K562 (cell line): ENCODE measurements at regions not wholly inside any gene's neighbourhood (a gene's known extent, or its start where the extent isn't known, plus 50 kb on each side); places are given as distances from the start of the nearest gene placed in this dataset.
"Not testable (repeated sequence)": the region's sequence is repeated elsewhere in the genome, so short reads cannot be mapped to it uniquely, and the experiment has no call there.

Experiments used
- ATAC-seq: fragments of 200-7000 bp; cut with Tn5 transposase; 3 replicates; pipeline ENCODE4 v1.9.1; 2020; ENCODE audit warnings: moderate library complexity
- BruUV-seq: library from RNA; stranded (reverse); fragments of 400-500 nt; replicated peaks from 2 replicates; lab custom pipeline; 2021; lab: Mats Ljungman, UMichigan
- CTCF ChIA-PET: fragments of 300-600 bp; formaldehyde crosslinking; extraction: SDS; loops from one replicate; lab custom pipeline; 2021; ENCODE audit warnings: low intra/inter-chr PET ratio; lab: Yijun Ruan, JAX
- POLR2A ChIA-PET: fragments of 300-600, 350-650 bp; sonication (Branson Sonifier 250); formaldehyde crosslinking; extraction: SDS; loops from one replicate; lab custom pipeline; 2021; ENCODE audit warnings: antibody characterized with exemption, inconsistent platforms; lab: Yijun Ruan, JAX
- DNase-seq, 4 experiments: peaks; one replicate each; pipeline versions ENCODE4 v3.0.0 to v3.0.0-alpha.2; 2011 to 2018; ENCODE audit warnings: low spot score in 3 of 4, mixed read lengths in 3 of 4; ENCODE audit errors: extremely low read depth in 1 of 4
- FAIRE-seq: peaks from 2 replicates; lab custom pipeline; 2011; peaks lifted over from hg19 to GRCh38; lab: Jason Lieb, UNC
- H2AFZ ChIP-seq: 2 replicates; pipeline ENCODE4 v1.6.0; 2011; ENCODE audit warnings: low read depth, low read length, control low read depth, inconsistent platforms
- H3K27ac ChIP-seq: fragments of 200-600 bp; 3 replicates; pipeline ENCODE4 v1.8.0; 2011; ENCODE audit warnings: low read depth, mild to moderate bottlenecking, control low read depth, inconsistent platforms, low read length, moderate library complexity, mixed read lengths; ENCODE audit errors: extremely low read depth
- H3K27me3 ChIP-seq, 2 experiments: fragments of 300-600 bp in 1 of 2; 2 replicates in 1 of 2; 3 replicates in 1 of 2; pipeline versions ENCODE4 v1.6.0 to v1.8.0; 2011; ENCODE audit warnings: inconsistent platforms in 2 of 2, low read length in 2 of 2, mild to moderate bottlenecking in 1 of 2, mixed read lengths in 1 of 2, moderate library complexity in 1 of 2; ENCODE audit not compliant: control insufficient read depth in 2 of 2, insufficient read depth in 2 of 2
- H3K36me3 ChIP-seq: fragments of 300-600 bp; 3 replicates; pipeline ENCODE4 v1.8.0; 2011; ENCODE audit warnings: mild to moderate bottlenecking, low read length, inconsistent platforms; ENCODE audit not compliant: control insufficient read depth, insufficient read depth
- H3K4me1 ChIP-seq, 2 experiments: fragments of 200-600 bp in 1 of 2; replicated peaks in 1 of 2; 2 replicates in 1 of 2; 3 replicates in 1 of 2; pipeline versions ENCODE4 v1.5.1 to v1.8.0; 2011; ENCODE audit warnings: inconsistent platforms in 2 of 2, low read length in 2 of 2, mild to moderate bottlenecking in 1 of 2, mixed read lengths in 1 of 2, moderate library complexity in 1 of 2; ENCODE audit not compliant: control insufficient read depth in 2 of 2, insufficient read depth in 2 of 2
- H3K4me2 ChIP-seq: 2 replicates; pipeline ENCODE4 v1.6.1; 2011; ENCODE audit warnings: low read length, control low read depth, inconsistent platforms, mixed read lengths; ENCODE audit not compliant: insufficient read depth
- H3K4me3 ChIP-seq: fragments of 200-600 bp; sonication (generic), shearing (Covaris generic); 2 replicates; pipeline ENCODE4 v1.5.1; 2016; ENCODE audit warnings: control low read depth, inconsistent platforms
- H3K79me2 ChIP-seq: fragments of 200-600 bp; 3 replicates; pipeline ENCODE4 v1.8.0; 2011; ENCODE audit warnings: low read length, inconsistent platforms; ENCODE audit not compliant: control insufficient read depth, insufficient read depth
- H3K9ac ChIP-seq, 2 experiments: 2 replicates each; pipeline versions ENCODE4 v1.6.0 to v1.6.1; 2011; ENCODE audit warnings: low read depth in 2 of 2, low read length in 2 of 2, control low read depth in 1 of 2, inconsistent platforms in 1 of 2, mild to moderate bottlenecking in 1 of 2, mixed read lengths in 1 of 2; ENCODE audit not compliant: insufficient read depth in 1 of 2
- H3K9me1 ChIP-seq: one replicate; pipeline ENCODE4 v1.6.0; 2011; ENCODE audit warnings: inconsistent platforms, mild to moderate bottlenecking, low read length, moderate library complexity; ENCODE audit not compliant: control insufficient read depth, insufficient read depth
- H3K9me3 ChIP-seq: replicated peaks from 2 replicates; pipeline ENCODE4 v1.5.1; 2011; ENCODE audit warnings: low read depth, low read length, inconsistent platforms; ENCODE audit not compliant: control insufficient read depth, insufficient read depth
- H4K20me1 ChIP-seq: replicated peaks from 2 replicates; pipeline ENCODE4 v1.6.1; 2011; ENCODE audit warnings: low read length, inconsistent platforms, mixed read lengths; ENCODE audit not compliant: control insufficient read depth, insufficient read depth
- ARNT ChIP-seq, 2 experiments: fragments of 450-650 bp; IDR thresholded peaks; 2 replicates each; pipeline ENCODE4 v1.6.1; 2016; ENCODE audit warnings: mild to moderate bottlenecking in 1 of 2
- CBFB ChIP-seq: sonication (generic); formaldehyde crosslinking; IDR thresholded peaks from 2 replicates; pipeline ENCODE4 v1.4.0; 2020; ENCODE audit warnings: mild to moderate bottlenecking, missing genetic modification reagents
- CREM ChIP-seq: IDR thresholded peaks from 2 replicates; pipeline ENCODE4 v1.6.1; 2014; ENCODE audit warnings: antibody characterized with exemption, low read depth
- GABPB1 ChIP-seq: sonication (generic); formaldehyde crosslinking; IDR thresholded peaks from 2 replicates; pipeline ENCODE4 v1.8.0; 2022; ENCODE audit warnings: mild to moderate bottlenecking, missing genetic modification reagents
- HDGF ChIP-seq: fragments of 450-650 bp; IDR thresholded peaks from 2 replicates; pipeline ENCODE4 v1.6.1; 2016
- HMG20A ChIP-seq: fragments of 450-650 bp; formaldehyde crosslinking; conservative IDR thresholded peaks from 2 replicates; pipeline ENCODE4 v1.4.0; 2020; ENCODE audit warnings: mild to moderate bottlenecking, mixed read lengths
- ILK ChIP-seq: fragments of 450-650 bp; IDR thresholded peaks from 2 replicates; pipeline ENCODE4 v1.6.1; 2016; ENCODE audit warnings: missing genetic modification characterization, low read depth, mild to moderate bottlenecking, missing compliant biosample characterization, moderate library complexity, borderline replicate concordance
- KAT2B ChIP-seq: IDR thresholded peaks from one replicate; pipeline ENCODE4 v1.6.1; 2012; ENCODE audit warnings: low read depth, mild to moderate bottlenecking, control low read depth, inconsistent platforms, low read length, moderate library complexity
- KLF13 ChIP-seq: fragments of 450-650 bp; IDR thresholded peaks from 2 replicates; pipeline ENCODE4 v1.6.1; 2016; ENCODE audit warnings: missing genetic modification characterization, low read depth, mild to moderate bottlenecking, missing compliant biosample characterization, moderate library complexity, borderline replicate concordance
- POLR2G ChIP-seq: fragments of 200-400 bp; formaldehyde crosslinking; IDR thresholded peaks from 2 replicates; pipeline ENCODE4 v1.6.1; 2017; ENCODE audit warnings: low read depth, mild to moderate bottlenecking, antibody characterized with exemption, low read length, moderate library complexity
- RFX5 ChIP-seq: IDR thresholded peaks from 2 replicates; pipeline ENCODE4 v1.6.1; 2011; ENCODE audit warnings: low read depth, mild to moderate bottlenecking, improper control_type of control experiment, low read length
- SIN3B ChIP-seq: fragments of 450-650 bp; IDR thresholded peaks from 2 replicates; pipeline ENCODE4 v1.6.1; 2017; ENCODE audit warnings: low read depth, mild to moderate bottlenecking, moderate library complexity
- SIX5 ChIP-seq, 2 experiments: IDR thresholded peaks; 2 replicates each; pipeline ENCODE4 v1.6.1; 2011; ENCODE audit warnings: low read length in 2 of 2, borderline replicate concordance in 1 of 2, low read depth in 1 of 2, mild to moderate bottlenecking in 1 of 2, moderate library complexity in 1 of 2; ENCODE audit not compliant: insufficient read depth in 1 of 2
- SRSF7 ChIP-seq: fragments of 200-400 bp; formaldehyde crosslinking; optimal IDR thresholded peaks from 2 replicates; pipeline ENCODE3; 2017; ENCODE audit warnings: mild to moderate bottlenecking, low read depth, low read length
- ZBTB33 ChIP-seq: sonication (generic); formaldehyde crosslinking; IDR thresholded peaks from 2 replicates; pipeline ENCODE4 v1.8.1; 2023; ENCODE audit warnings: mild to moderate bottlenecking, missing genetic modification reagents
- ZNF24 ChIP-seq: fragments of 450-650 bp; IDR thresholded peaks from 2 replicates; pipeline ENCODE4 v1.6.1; 2016
- ZNF395 ChIP-seq: fragments of 200-800 bp; sonication (Bioruptor generic); IDR thresholded peaks from 2 replicates; pipeline ENCODE4 v1.6.1; 2017; ENCODE audit warnings: missing genetic modification characterization, missing compliant biosample characterization
- WGBS: fragments of 100-300 bp; shearing (Covaris generic); methylation state at CpG from one replicate; pipeline ENCODE4 v1.1.6; 2016; ENCODE audit warnings: low coverage, mixed read lengths; ENCODE audit not compliant: insufficient coverage; ENCODE audit errors: missing lambda C conversion rate; 5-methylcytosine and 5-hydroxymethylcytosine counted together
- in situ Hi-C: fragments of 300-500 bp; cut with MboI; formaldehyde crosslinking; loops from 4 replicates; pipeline ENCODE4 v1.15.0; 2018; ENCODE audit warnings: inconsistent platforms, mixed read lengths
- intact Hi-C: fragments of 100-400 bp; cut with micrococcal nuclease; formaldehyde crosslinking; loops from 2 replicates; pipeline ENCODE4 v1.14.2; 2022

- no peak overlapping the region for H3K4me2 ChIP-seq
- 3% methylated on average over 5 of the region's 5 CpGs for WGBS
- H3K27ac ChIP-seq = no peak overlapping the region
- H3K9me3 ChIP-seq = no peaks in the 10 kb centered on the region; the same call in 1 of the 2 replicates
- no peaks in the 10 kb centered on the region for H3K27me3 ChIP-seq
- no peaks in the 10 kb centered on the region for H3K4me1 ChIP-seq
- FAIRE-seq (no peak), ATAC-seq (no peak), DNase-seq (no peak)
- H3K79me2 ChIP-seq = no peaks in the 10 kb centered on the region
- TF ChIP-seq CBFB (CRISPR knock-in tag) (no peak), GABPB1 (CRISPR knock-in tag) (no peak), POLR2G (no peak), HDGF (no peak), SRSF7 (no peak), ILK (tag) (no peak), ARNT (IDR thresholded peaks at IDR 0.05) (no peak), KLF13 (tag) (no peak), SIX5 (IDR thresholded peaks at IDR 0.05; ENCODE audit: borderline replicate concordance in 1 of 2, insufficient read depth in 1 of 2, low read depth in 1 of 2, low read length in 2 of 2) (no peak), CREM (no peak), ZNF395 (CRISPR knock-in tag) (no peak), ZBTB33 (no peak), RFX5 (no peak), SIN3B (no peak), KAT2B (no peak), ZNF24 (no peak), HMG20A (CRISPR knock-in tag) (no peak)
- POLR2A ChIA-PET = no interaction called here
- in situ Hi-C loops = no loop called here
- H3K9ac ChIP-seq = no peak overlapping the region
- H2AFZ ChIP-seq = no peak overlapping the region
- BruUV-seq = no TSS peak
- no peaks in the 10 kb centered on the region for H3K9me1 ChIP-seq
- intact Hi-C loops = no loop called here
- H3K36me3 ChIP-seq = no peaks in the 10 kb centered on the region
- H3K4me3 ChIP-seq = no peak overlapping the region
- no peaks in the 10 kb centered on the region for H4K20me1 ChIP-seq
- CTCF ChIA-PET = no interaction called here
Observed at GRCh38 chr12:34407813-34408212, 385.5 kb downstream of the ALG10 start.

GRCh38 chr12:34431509-34431908 lies 409.2 kb downstream of the ALG10 start:
- H3K27ac ChIP-seq, ATAC-seq, H3K4me3 ChIP-seq, in situ Hi-C loops, H3K27me3 ChIP-seq, H3K9me3 ChIP-seq, H3K79me2 ChIP-seq, DNase-seq, H2AFZ ChIP-seq, H3K36me3 ChIP-seq, H3K9me1 ChIP-seq, POLR2A ChIA-PET, intact Hi-C loops, FAIRE-seq, H3K9ac ChIP-seq, H4K20me1 ChIP-seq, BruUV-seq, CTCF ChIA-PET, H3K4me2 ChIP-seq, H3K4me1 ChIP-seq: not testable (repeated sequence)
- WGBS = 1% methylated on average over 4 of the region's 4 CpGs
